Neural cell (in vitro differentiated cells): ENCODE measurements at regions not wholly inside any gene's neighbourhood (a gene's known extent, or its start where the extent isn't known, plus 50 kb on each side); places are given as distances from the start of the nearest gene placed in this dataset.

ENCODE experiments used
- H2AFZ ChIP-seq: fragments of 200-600, 300-800 bp; sonication (generic), shearing (Covaris generic); 2 replicates; pipeline ENCODE4 v1.6.0; 2014; ENCODE audit warnings: low read depth, mild to moderate bottlenecking, antibody characterized with exemption, low read length, moderate library complexity
- H3F3A ChIP-seq: fragments of 200-600 bp; shearing (Covaris generic); 2 replicates; pipeline ENCODE4 v1.6.1; 2016; ENCODE audit warnings: mild to moderate bottlenecking, moderate library complexity, mixed read lengths, antibody characterized with exemption, low read length; ENCODE audit not compliant: insufficient read depth, poor library complexity, severe bottlenecking
- H3K27ac ChIP-seq: fragments of 200-600, 300-800 bp; sonication (generic), shearing (Covaris generic); 2 replicates; pipeline ENCODE4 v1.5.1; 2014; ENCODE audit warnings: mild to moderate bottlenecking, low read length, moderate library complexity
- H3K27me3 ChIP-seq: fragments of 300-800, 200-600 bp; sonication (generic), shearing (Covaris generic); 2 replicates; pipeline ENCODE4 v1.6.0; 2014; ENCODE audit warnings: mild to moderate bottlenecking, low read depth, low read length, moderate library complexity; ENCODE audit not compliant: insufficient read depth
- H3K36me3 ChIP-seq: fragments of 300-800, 200-600 bp; sonication (generic), shearing (Covaris generic); 2 replicates; pipeline ENCODE4 v1.5.1; 2014; ENCODE audit warnings: mild to moderate bottlenecking, antibody characterized with exemption, low read length, moderate library complexity; ENCODE audit not compliant: insufficient read depth
- H3K4me2 ChIP-seq: fragments of 300-800, 200-600 bp; sonication (generic), shearing (Covaris generic); 2 replicates; pipeline ENCODE4 v1.6.0; 2014; ENCODE audit warnings: mild to moderate bottlenecking, low read length
- H3K4me3 ChIP-seq: fragments of 300-800, 200-600 bp; sonication (generic), shearing (Covaris generic); 2 replicates; pipeline ENCODE4 v1.5.1; 2014; ENCODE audit warnings: mild to moderate bottlenecking, low read length, moderate library complexity
- H3K79me2 ChIP-seq: fragments of 200-600 bp; shearing (Covaris generic); replicated peaks from 2 replicates; pipeline ENCODE4 v1.6.0; 2014; ENCODE audit warnings: mild to moderate bottlenecking, low read length, moderate library complexity; ENCODE audit not compliant: insufficient read depth
- H3K9ac ChIP-seq: fragments of 300-800, 200-600 bp; sonication (generic), shearing (Covaris generic); 2 replicates; pipeline ENCODE4 v1.6.1; 2016; ENCODE audit warnings: mild to moderate bottlenecking, low read length, mixed read lengths
- H3K9me2 ChIP-seq: fragments of 200-600 bp; shearing (Covaris generic); 2 replicates; pipeline ENCODE4 v1.6.1; 2016; ENCODE audit warnings: mild to moderate bottlenecking, low read length, mixed read lengths; ENCODE audit not compliant: insufficient read depth
- H3K9me3 ChIP-seq: fragments of 200-600, 300-800 bp; sonication (generic), shearing (Covaris generic); 2 replicates; pipeline ENCODE4 v1.6.1; 2016; ENCODE audit warnings: mild to moderate bottlenecking, mixed run types, low read length, moderate library complexity, mixed read lengths
- H4K20me1 ChIP-seq: fragments of 200-600 bp; shearing (Covaris generic); 2 replicates; pipeline ENCODE4 v1.6.1; 2016; ENCODE audit warnings: mild to moderate bottlenecking, mixed run types; ENCODE audit not compliant: insufficient read depth
- EP300 ChIP-seq: fragments of 450-650 bp; conservative IDR thresholded peaks from 2 replicates; pipeline ENCODE4 v1.6.1; 2014; ENCODE audit warnings: antibody characterized with exemption, mild to moderate bottlenecking, moderate library complexity; ENCODE audit not compliant: poor library complexity, severe bottlenecking
- EZH2 ChIP-seq: fragments of 200-600, 300-800 bp; shearing (Covaris generic), sonication (generic); IDR thresholded peaks from 2 replicates; pipeline ENCODE4 v1.6.1; 2014; ENCODE audit warnings: antibody characterized with exemption, low read length, borderline replicate concordance, mild to moderate bottlenecking; ENCODE audit not compliant: insufficient read depth, poor library complexity, severe bottlenecking
- MXI1 ChIP-seq: fragments of 450-650 bp; conservative IDR thresholded peaks from 2 replicates; pipeline ENCODE4 v1.6.1; 2014; ENCODE audit warnings: antibody characterized with exemption, mild to moderate bottlenecking; ENCODE audit not compliant: poor library complexity, severe bottlenecking
- POLR2AphosphoS5 ChIP-seq: IDR thresholded peaks from 2 replicates; pipeline ENCODE4 v1.6.1; 2012
- RAD21 ChIP-seq: fragments of 450-650 bp; conservative IDR thresholded peaks from 2 replicates; pipeline ENCODE4 v1.6.1; 2014; ENCODE audit warnings: antibody characterized with exemption, mild to moderate bottlenecking, moderate library complexity
- SMC3 ChIP-seq: fragments of 450-650 bp; conservative IDR thresholded peaks from 2 replicates; pipeline ENCODE4 v1.6.1; 2014; ENCODE audit warnings: antibody characterized with exemption, mild to moderate bottlenecking, moderate library complexity; ENCODE audit not compliant: poor library complexity
- TAF1 ChIP-seq: IDR thresholded peaks from 2 replicates; pipeline ENCODE4 v1.6.1; 2012; ENCODE audit warnings: low read depth
- TF ChIP-seq, protein P1 (sequence below): IDR thresholded peaks from 2 replicates; pipeline ENCODE4 v1.6.1; 2012; ENCODE audit warnings: borderline replicate concordance
- TF ChIP-seq, protein P2 (sequence below): fragments of 450-650 bp; IDR thresholded peaks from 2 replicates; pipeline ENCODE4 v1.5.1; 2014; ENCODE audit warnings: antibody characterized with exemption, mild to moderate bottlenecking, moderate library complexity; ENCODE audit not compliant: poor library complexity, severe bottlenecking

DNA sequence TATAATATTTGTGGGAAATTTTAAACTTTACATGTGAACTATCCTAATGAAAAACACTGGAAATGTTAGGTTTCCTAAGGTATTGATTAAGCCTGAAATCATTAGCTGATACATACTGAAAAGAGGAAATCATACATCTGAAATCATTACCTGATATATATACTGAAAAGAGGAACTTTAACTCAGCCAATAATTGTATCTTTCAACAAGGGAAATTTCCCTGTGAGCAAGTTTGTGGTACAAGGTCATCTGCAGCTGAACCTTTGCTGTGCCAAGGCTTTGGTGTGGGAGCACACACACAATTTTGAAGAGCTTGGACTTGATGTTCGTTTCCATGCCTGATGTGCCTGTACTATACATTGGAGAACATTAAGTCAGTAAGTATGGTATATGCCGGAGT lies 131.9 kb upstream of the USP9X start:
- H3K27me3 ChIP-seq, result no peaks in the 10 kb centered on the region

DNA sequence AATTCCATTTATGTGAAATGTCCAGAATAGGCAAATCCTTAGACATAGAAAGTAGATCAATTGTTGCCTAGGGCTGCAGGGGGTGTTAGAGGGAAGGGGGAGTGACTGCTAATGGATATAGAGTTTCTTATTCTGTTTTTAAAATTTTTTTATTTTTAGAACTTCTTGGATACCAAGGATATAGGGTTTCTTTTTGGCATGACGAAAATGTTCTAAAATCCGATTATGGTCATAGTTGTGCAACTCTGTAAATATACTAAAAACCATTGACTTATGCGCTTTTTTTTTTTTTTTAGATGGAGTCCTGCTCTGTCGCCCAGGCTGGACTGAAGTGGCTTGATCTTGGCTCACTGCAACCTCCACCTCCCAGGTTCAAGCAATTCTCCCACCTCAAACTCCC lies 125.2 kb upstream of the USP9X start:
- Histone ChIP-seq H3F3A (no peaks in the 10 kb centered on the region), H3K4me2 (no peak overlapping the region), H2AFZ (no peak overlapping the region), H3K36me3 (no peaks in the 10 kb centered on the region), H3K27ac (no peak overlapping the region), H4K20me1 (no peaks in the 10 kb centered on the region), H3K79me2 (no peaks in the 10 kb centered on the region), H3K27me3 (no peaks in the 10 kb centered on the region), H3K9me3 (no peaks in the 10 kb centered on the region), H3K9ac (no peak overlapping the region), H3K4me3 (no peak overlapping the region), H3K9me2 (no peaks in the 10 kb centered on the region)
- no peak for TF ChIP-seq EZH2
- no peak for TF ChIP-seq MXI1
- TF ChIP-seq TAF1, result no peak
- TF ChIP-seq SMC3, result no peak
- TF ChIP-seq RAD21, result no peak
- TF ChIP-seq EP300, result no peak
- TF ChIP-seq, protein P1, sequence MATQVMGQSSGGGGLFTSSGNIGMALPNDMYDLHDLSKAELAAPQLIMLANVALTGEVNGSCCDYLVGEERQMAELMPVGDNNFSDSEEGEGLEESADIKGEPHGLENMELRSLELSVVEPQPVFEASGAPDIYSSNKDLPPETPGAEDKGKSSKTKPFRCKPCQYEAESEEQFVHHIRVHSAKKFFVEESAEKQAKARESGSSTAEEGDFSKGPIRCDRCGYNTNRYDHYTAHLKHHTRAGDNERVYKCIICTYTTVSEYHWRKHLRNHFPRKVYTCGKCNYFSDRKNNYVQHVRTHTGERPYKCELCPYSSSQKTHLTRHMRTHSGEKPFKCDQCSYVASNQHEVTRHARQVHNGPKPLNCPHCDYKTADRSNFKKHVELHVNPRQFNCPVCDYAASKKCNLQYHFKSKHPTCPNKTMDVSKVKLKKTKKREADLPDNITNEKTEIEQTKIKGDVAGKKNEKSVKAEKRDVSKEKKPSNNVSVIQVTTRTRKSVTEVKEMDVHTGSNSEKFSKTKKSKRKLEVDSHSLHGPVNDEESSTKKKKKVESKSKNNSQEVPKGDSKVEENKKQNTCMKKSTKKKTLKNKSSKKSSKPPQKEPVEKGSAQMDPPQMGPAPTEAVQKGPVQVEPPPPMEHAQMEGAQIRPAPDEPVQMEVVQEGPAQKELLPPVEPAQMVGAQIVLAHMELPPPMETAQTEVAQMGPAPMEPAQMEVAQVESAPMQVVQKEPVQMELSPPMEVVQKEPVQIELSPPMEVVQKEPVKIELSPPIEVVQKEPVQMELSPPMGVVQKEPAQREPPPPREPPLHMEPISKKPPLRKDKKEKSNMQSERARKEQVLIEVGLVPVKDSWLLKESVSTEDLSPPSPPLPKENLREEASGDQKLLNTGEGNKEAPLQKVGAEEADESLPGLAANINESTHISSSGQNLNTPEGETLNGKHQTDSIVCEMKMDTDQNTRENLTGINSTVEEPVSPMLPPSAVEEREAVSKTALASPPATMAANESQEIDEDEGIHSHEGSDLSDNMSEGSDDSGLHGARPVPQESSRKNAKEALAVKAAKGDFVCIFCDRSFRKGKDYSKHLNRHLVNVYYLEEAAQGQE, result no peak
- TF ChIP-seq, protein P2, sequence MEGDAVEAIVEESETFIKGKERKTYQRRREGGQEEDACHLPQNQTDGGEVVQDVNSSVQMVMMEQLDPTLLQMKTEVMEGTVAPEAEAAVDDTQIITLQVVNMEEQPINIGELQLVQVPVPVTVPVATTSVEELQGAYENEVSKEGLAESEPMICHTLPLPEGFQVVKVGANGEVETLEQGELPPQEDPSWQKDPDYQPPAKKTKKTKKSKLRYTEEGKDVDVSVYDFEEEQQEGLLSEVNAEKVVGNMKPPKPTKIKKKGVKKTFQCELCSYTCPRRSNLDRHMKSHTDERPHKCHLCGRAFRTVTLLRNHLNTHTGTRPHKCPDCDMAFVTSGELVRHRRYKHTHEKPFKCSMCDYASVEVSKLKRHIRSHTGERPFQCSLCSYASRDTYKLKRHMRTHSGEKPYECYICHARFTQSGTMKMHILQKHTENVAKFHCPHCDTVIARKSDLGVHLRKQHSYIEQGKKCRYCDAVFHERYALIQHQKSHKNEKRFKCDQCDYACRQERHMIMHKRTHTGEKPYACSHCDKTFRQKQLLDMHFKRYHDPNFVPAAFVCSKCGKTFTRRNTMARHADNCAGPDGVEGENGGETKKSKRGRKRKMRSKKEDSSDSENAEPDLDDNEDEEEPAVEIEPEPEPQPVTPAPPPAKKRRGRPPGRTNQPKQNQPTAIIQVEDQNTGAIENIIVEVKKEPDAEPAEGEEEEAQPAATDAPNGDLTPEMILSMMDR, result no peak
- TF ChIP-seq POLR2AphosphoS5, result no peak

More for the DNA sequence above, 131.9 kb upstream of the USP9X start:
- Histone ChIP-seq H3K9me3 (no peaks in the 10 kb centered on the region), H3K79me2 (no peaks in the 10 kb centered on the region), H3F3A (no peaks in the 10 kb centered on the region), H3K9me2 (no peaks in the 10 kb centered on the region), H3K4me3 (no peak overlapping the region), H3K27ac (no peak overlapping the region), H2AFZ (no peak overlapping the region), H4K20me1 (no peaks in the 10 kb centered on the region), H3K9ac (no peak overlapping the region), H3K4me2 (no peak overlapping the region), H3K36me3 (no peaks in the 10 kb centered on the region)
- TF ChIP-seq TAF1, result no peak
- no peak for TF ChIP-seq EP300
- no peak for TF ChIP-seq EZH2
- TF ChIP-seq MXI1, result no peak
- TF ChIP-seq SMC3, result no peak
- no peak for TF ChIP-seq POLR2AphosphoS5
- TF ChIP-seq, protein P1, result no peak
- TF ChIP-seq RAD21, result no peak
- TF ChIP-seq, protein P2, result no peak
